ENCODE measurements at regions not wholly inside any gene's neighbourhood (a gene's known extent, or its start where the extent isn't known, plus 50 kb on each side); places are given as distances from the start of the nearest gene placed in this dataset.

DNA sequence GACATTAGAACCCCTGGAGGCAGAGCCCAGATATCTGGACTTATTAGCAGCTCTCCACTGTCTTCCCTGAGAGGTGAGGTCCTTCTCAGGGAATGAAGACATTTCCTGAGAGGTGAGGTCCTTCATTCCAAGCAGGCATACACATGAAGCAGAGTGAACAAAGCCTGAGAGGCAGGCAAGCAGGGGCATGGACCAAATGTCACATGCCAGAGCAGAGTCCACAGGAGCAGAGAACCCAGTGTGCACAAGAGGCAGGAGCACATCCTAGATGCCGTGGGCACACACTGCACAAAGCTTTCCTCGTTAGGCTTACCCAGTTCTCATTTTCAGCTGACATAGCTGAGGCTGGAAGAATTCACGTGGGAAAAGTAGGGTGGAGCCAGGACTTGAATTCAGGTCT lies 759.9 kb upstream of the HS6ST1 start:
- H3K4me3 Mint-ChIP-seq (ENCODE audit: low read depth): no peak overlapping the region
- peaks cover 39% of the 10 kb centered on the region for H3K4me1 Mint-ChIP-seq (ENCODE audit: low read depth)
- H3K27ac Mint-ChIP-seq: peak overlapping the region; percentile 88
- peaks cover 6% of the 10 kb centered on the region for H3K27me3 Mint-ChIP-seq
- H3K9me3 Mint-ChIP-seq (ENCODE audit: low read depth): no peaks in the 10 kb centered on the region
- DNase-seq (ENCODE audit: low spot score, unreplicated experiment): no peak
- TF ChIP-seq, protein P1, sequence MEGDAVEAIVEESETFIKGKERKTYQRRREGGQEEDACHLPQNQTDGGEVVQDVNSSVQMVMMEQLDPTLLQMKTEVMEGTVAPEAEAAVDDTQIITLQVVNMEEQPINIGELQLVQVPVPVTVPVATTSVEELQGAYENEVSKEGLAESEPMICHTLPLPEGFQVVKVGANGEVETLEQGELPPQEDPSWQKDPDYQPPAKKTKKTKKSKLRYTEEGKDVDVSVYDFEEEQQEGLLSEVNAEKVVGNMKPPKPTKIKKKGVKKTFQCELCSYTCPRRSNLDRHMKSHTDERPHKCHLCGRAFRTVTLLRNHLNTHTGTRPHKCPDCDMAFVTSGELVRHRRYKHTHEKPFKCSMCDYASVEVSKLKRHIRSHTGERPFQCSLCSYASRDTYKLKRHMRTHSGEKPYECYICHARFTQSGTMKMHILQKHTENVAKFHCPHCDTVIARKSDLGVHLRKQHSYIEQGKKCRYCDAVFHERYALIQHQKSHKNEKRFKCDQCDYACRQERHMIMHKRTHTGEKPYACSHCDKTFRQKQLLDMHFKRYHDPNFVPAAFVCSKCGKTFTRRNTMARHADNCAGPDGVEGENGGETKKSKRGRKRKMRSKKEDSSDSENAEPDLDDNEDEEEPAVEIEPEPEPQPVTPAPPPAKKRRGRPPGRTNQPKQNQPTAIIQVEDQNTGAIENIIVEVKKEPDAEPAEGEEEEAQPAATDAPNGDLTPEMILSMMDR (IDR thresholded peaks at IDR 0.05; ENCODE audit: unreplicated experiment): no peak
- H3K36me3 Mint-ChIP-seq (ENCODE audit: insufficient read depth): peaks cover 3% of the 10 kb centered on the region

DNA sequence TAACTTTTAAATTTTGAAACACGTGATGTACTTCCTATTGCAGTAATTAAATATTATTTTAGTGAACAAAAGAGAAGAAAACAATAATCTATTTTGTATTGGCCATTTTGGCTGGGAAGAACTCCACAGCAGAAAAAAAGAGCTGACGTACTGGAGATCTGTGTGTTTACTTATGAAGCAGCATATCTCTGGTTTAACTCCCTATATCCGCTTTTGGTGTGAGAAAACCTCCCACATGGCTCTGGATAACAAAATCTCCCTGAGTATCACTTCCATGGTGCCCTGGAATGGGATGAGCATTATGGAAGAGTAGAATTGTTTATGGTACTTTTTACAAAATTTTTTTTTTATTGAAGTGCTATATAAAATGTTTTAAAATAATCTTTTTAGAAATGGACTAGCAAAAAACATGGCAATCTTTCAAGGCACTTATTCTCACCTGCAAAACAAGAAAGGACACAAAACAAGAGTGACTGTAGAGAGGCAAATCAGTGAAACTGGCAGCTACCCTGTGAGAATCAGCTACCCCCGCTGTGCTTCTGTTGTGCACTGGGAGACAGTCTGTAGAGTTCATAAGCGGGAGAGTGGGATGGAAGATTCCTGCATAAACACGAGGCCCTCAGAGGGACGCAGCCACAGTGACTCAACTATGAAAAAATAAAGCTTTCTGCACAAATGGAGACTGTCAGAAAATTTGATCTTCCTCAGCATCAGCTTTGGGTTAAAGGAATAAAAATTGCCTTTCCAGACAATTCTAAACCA lies 762.2 kb upstream of the HS6ST1 start:
- no peaks in the 10 kb centered on the region for H3K9me3 Mint-ChIP-seq (ENCODE audit: low read depth)
- H3K27ac Mint-ChIP-seq: no peak overlapping the region
- no peak overlapping the region for H3K4me3 Mint-ChIP-seq (ENCODE audit: low read depth)
- H3K36me3 Mint-ChIP-seq (ENCODE audit: insufficient read depth): peaks cover 3% of the 10 kb centered on the region
- TF ChIP-seq, protein P1 (IDR thresholded peaks at IDR 0.05; ENCODE audit: unreplicated experiment): no peak
- DNase-seq (ENCODE audit: low spot score, unreplicated experiment): no peak
- H3K27me3 Mint-ChIP-seq: peaks cover 6% of the 10 kb centered on the region
- peaks cover 26% of the 10 kb centered on the region for H3K4me1 Mint-ChIP-seq (ENCODE audit: low read depth)

DNA sequence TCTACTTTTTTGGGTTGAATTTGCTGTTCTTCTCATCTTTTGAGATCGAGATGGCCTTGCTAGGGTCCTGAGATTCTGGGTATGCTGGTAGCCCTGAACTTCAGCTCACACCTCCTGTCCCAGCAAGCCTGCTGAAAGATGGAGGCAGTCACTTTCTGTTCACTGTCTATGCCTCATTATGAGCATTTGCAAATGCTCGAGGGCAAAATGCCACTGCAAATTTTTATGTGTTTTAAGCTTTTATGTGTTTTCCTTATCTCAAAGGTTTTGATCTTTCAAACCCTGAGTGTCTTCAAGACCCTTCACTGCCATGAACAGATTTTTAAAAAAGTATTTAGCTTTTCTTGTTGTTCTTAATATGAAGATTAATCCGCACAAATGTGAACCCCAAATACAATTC lies 766.7 kb upstream of the HS6ST1 start:
- no peak for DNase-seq (ENCODE audit: low spot score, unreplicated experiment)
- Mint-ChIP-seq H3K4me3 (ENCODE audit: low read depth) (no peak overlapping the region), H3K27me3 (peaks cover 6% of the 10 kb centered on the region), H3K36me3 (ENCODE audit: insufficient read depth) (no peaks in the 10 kb centered on the region), H3K27ac (no peak overlapping the region), H3K9me3 (ENCODE audit: low read depth) (no peaks in the 10 kb centered on the region), H3K4me1 (ENCODE audit: low read depth) (peaks cover 5% of the 10 kb centered on the region)
- TF ChIP-seq, protein P1 (IDR thresholded peaks at IDR 0.05; ENCODE audit: unreplicated experiment): no peak

DNA sequence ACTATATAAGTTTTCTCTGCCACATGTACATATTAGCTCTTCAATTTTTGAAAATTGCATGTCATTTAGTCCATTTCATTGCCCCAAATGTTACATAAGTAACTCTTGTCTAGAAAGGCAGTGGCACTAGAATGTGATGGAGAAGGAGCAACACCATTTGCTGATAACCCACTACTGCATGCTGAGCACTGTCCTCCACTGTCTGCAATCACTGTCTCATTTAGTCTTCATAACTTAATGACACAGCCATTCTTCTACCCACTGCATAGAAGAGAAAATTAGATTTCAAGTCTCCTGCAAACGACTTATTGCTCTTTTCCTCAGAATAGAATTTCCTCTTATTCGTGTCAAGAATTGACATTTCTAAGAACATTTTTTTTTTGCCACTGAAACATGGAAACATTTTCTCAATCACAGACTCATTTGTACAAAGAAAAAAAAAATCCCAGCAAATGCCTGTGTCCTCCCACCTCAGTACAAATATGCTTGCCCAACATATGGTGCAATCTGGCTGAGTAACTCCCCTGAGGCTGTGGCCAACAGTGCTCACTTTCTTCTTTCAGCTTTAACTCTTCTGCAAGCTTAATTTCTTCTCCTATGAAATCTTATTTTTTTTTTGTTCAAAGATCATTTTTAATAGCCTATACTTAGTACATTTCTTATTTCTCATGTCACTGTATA lies 768.6 kb upstream of the HS6ST1 start:
- H3K4me3 Mint-ChIP-seq (ENCODE audit: low read depth): no peak overlapping the region
- DNase-seq (ENCODE audit: low spot score, unreplicated experiment): no peak
- TF ChIP-seq, protein P1 (IDR thresholded peaks at IDR 0.05; ENCODE audit: unreplicated experiment): no peak
- peaks cover 2% of the 10 kb centered on the region for H3K4me1 Mint-ChIP-seq (ENCODE audit: low read depth)
- no peaks in the 10 kb centered on the region for H3K36me3 Mint-ChIP-seq (ENCODE audit: insufficient read depth)
- no peak overlapping the region for H3K27ac Mint-ChIP-seq
- H3K9me3 Mint-ChIP-seq (ENCODE audit: low read depth): no peaks in the 10 kb centered on the region
- H3K27me3 Mint-ChIP-seq: peaks cover 1% of the 10 kb centered on the region

DNA sequence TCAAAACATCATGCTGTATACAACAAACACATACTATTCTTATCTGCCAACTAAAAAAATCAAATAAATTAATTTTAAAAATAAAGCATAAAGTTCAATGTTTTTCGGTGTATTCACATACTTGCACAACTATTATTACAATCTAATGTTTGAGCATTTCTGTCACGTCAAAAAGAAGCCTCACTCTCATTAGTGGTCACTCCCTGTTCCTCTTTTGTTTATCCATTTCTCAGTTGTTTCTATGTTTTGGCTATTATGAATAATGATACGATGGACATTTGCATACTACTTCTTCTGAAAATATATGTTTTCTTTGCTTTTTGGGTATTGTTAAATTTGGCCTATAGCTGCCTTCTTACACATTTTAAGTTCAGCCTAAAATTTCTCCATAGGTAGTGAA lies 773.0 kb upstream of the HS6ST1 start:
- no peak for DNase-seq (ENCODE audit: low spot score, unreplicated experiment)
- no peaks in the 10 kb centered on the region for H3K36me3 Mint-ChIP-seq (ENCODE audit: insufficient read depth)
- TF ChIP-seq, protein P1 (IDR thresholded peaks at IDR 0.05; ENCODE audit: unreplicated experiment): no peak
- H3K4me3 Mint-ChIP-seq (ENCODE audit: low read depth): no peak overlapping the region
- no peaks in the 10 kb centered on the region for H3K27me3 Mint-ChIP-seq
- H3K27ac Mint-ChIP-seq: no peak overlapping the region
- H3K9me3 Mint-ChIP-seq (ENCODE audit: low read depth): peaks cover 2% of the 10 kb centered on the region
- peaks cover 2% of the 10 kb centered on the region for H3K4me1 Mint-ChIP-seq (ENCODE audit: low read depth)
